HCT116 (cell line): ENCODE measurements at regions not wholly inside any gene's neighbourhood (a gene's known extent, or its start where the extent isn't known, plus 50 kb on each side); places are given as distances from the start of the nearest gene placed in this dataset.

Experiments
- ATAC-seq: fragments of 200-7000 bp; cut with Tn5 transposase; 2 replicates; pipeline ENCODE4 v1.9.1; 2020; ENCODE audit warnings: mild to moderate bottlenecking, moderate library complexity
- BruUV-seq: library from RNA; stranded (reverse); fragments of 400-500 nt; replicated peaks from 2 replicates; lab custom pipeline; 2021; lab: Mats Ljungman, UMichigan
- CTCF ChIA-PET: fragments of 300-600 bp; sonication (Branson Sonifier 250); formaldehyde crosslinking; loops from one replicate; lab custom pipeline; 2021; ENCODE audit warnings: antibody characterized with exemption; lab: Charles Lee
- POLR2A ChIA-PET: fragments of 300-600, 350-600 bp; sonication (Branson Sonifier 250); formaldehyde crosslinking; loops from one replicate; lab custom pipeline; 2021; ENCODE audit warnings: antibody characterized with exemption; lab: Charles Lee
- RAD21 ChIA-PET, 2 experiments: fragments of 300-600 bp; sonication (Branson Sonifier 250); formaldehyde crosslinking; loops; one replicate each; lab custom pipeline; 2023; ENCODE audit warnings: low total read pairs in 2 of 2; ENCODE audit not compliant: uncharacterized antibody in 2 of 2, unreplicated experiment in 2 of 2, low non-redundant PET in 1 of 2; lab: Charles Lee
- DNase-seq: peaks from one replicate; pipeline ENCODE4 v3.0.0-alpha.2; 2010; ENCODE audit warnings: low read depth, low spot score
- H2AFZ ChIP-seq: fragments of 200-600 bp; shearing (Covaris generic), sonication (generic); 2 replicates; pipeline ENCODE4 v1.6.1; 2017; ENCODE audit warnings: low read depth, mixed run types, mixed read lengths, antibody characterized with exemption, low read length; ENCODE audit not compliant: poor library complexity, severe bottlenecking
- H3K27ac ChIP-seq: 2 replicates; pipeline ENCODE4 v1.5.1; 2012; ENCODE audit warnings: low read depth, low read length
- H3K27me3 ChIP-seq: fragments of 200-600 bp; sonication (generic); 2 replicates; pipeline ENCODE4 v1.6.1; 2016; ENCODE audit warnings: mixed run types, low read length, mixed read lengths; ENCODE audit not compliant: insufficient read depth
- H3K36me3 ChIP-seq, 2 experiments: fragments of 200-500 bp in 1 of 2; fragments of 200-600 bp in 1 of 2; sonication (Bioruptor generic) in 1 of 2; sonication (generic) in 1 of 2; 2 replicates each; pipeline versions ENCODE4 v1.5.1 to v1.6.1; 2014 to 2016; ENCODE audit warnings: low read length in 2 of 2, inconsistent platforms in 1 of 2, mixed read lengths in 1 of 2, mixed run types in 1 of 2; ENCODE audit not compliant: insufficient read depth in 2 of 2, control insufficient read depth in 1 of 2
- H3K4me1 ChIP-seq, 2 experiments: fragments of 200-600 bp in 1 of 2; sonication (generic) in 1 of 2; 2 replicates each; pipeline versions ENCODE4 v1.5.1 to v1.6.1; 2012 to 2017; ENCODE audit warnings: low read length in 2 of 2, inconsistent platforms in 1 of 2, mild to moderate bottlenecking in 1 of 2, mixed read lengths in 1 of 2, mixed run types in 1 of 2, moderate library complexity in 1 of 2; ENCODE audit not compliant: insufficient read depth in 2 of 2, control insufficient read depth in 1 of 2
- H3K4me2 ChIP-seq: fragments of 200-600 bp; sonication (generic); 2 replicates; pipeline ENCODE4 v1.6.1; 2017; ENCODE audit warnings: mixed run types, low read length, mixed read lengths
- H3K4me3 ChIP-seq, 2 experiments: fragments of 200-600 bp in 1 of 2; sonication (generic) in 1 of 2; replicated peaks in 1 of 2; 2 replicates each; pipeline ENCODE4 v1.5.1; 2011 to 2016; ENCODE audit warnings: low read length in 2 of 2, control low read depth in 1 of 2, low read depth in 1 of 2, mild to moderate bottlenecking in 1 of 2, mixed read lengths in 1 of 2, mixed run types in 1 of 2
- H3K79me2 ChIP-seq: fragments of 200-600 bp; sonication (generic); 2 replicates; pipeline ENCODE4 v1.6.1; 2017; ENCODE audit warnings: mild to moderate bottlenecking, mixed run types, low read length, moderate library complexity, mixed read lengths; ENCODE audit not compliant: insufficient read depth
- H3K9ac ChIP-seq: fragments of 200-600 bp; sonication (generic); 2 replicates; pipeline ENCODE4 v1.6.1; 2016; ENCODE audit warnings: low read length, mixed read lengths
- H3K9me2 ChIP-seq: fragments of 200-600 bp; sonication (generic), shearing (Covaris generic); 2 replicates; pipeline ENCODE4 v1.6.1; 2017; ENCODE audit warnings: mixed run types, mild to moderate bottlenecking, moderate library complexity; ENCODE audit not compliant: insufficient read depth
- H3K9me3 ChIP-seq, 2 experiments: fragments of 200-500 bp in 1 of 2; fragments of 200-600 bp in 1 of 2; sonication (Bioruptor generic) in 1 of 2; sonication (generic) in 1 of 2; 2 replicates each; pipeline ENCODE4 v1.6.1; 2014 to 2017; ENCODE audit warnings: low read length in 2 of 2, mixed read lengths in 2 of 2, inconsistent platforms in 1 of 2, low read depth in 1 of 2, mild to moderate bottlenecking in 1 of 2, mixed run types in 1 of 2, moderate library complexity in 1 of 2; ENCODE audit not compliant: control insufficient read depth in 1 of 2, insufficient read depth in 1 of 2
- H4K20me1 ChIP-seq: fragments of 200-600 bp; sonication (generic), shearing (Covaris generic); 2 replicates; pipeline ENCODE4 v1.6.1; 2017; ENCODE audit warnings: mixed run types, mild to moderate bottlenecking, moderate library complexity; ENCODE audit not compliant: insufficient read depth
- ELF1 ChIP-seq: IDR thresholded peaks from 2 replicates; pipeline ENCODE4 v1.6.1; 2012; ENCODE audit warnings: low read depth, borderline replicate concordance
- EZH2 ChIP-seq: fragments of 200-600 bp; sonication (generic); IDR thresholded peaks from 2 replicates; pipeline ENCODE4 v1.6.1; 2017; ENCODE audit warnings: antibody characterized with exemption, mixed run types
- FOSL1 ChIP-seq: IDR thresholded peaks from 2 replicates; pipeline ENCODE4 v1.6.1; 2012; ENCODE audit warnings: low read depth
- JUND ChIP-seq: IDR thresholded peaks from 2 replicates; pipeline ENCODE4 v1.6.1; 2012
- RAD21 ChIP-seq: IDR thresholded peaks from 2 replicates; pipeline ENCODE4 v1.6.1; 2012; ENCODE audit warnings: low read depth, mild to moderate bottlenecking
- SIN3A ChIP-seq: IDR thresholded peaks from 2 replicates; pipeline ENCODE4 v1.6.1; 2012; ENCODE audit warnings: low read depth
- SP1 ChIP-seq: IDR thresholded peaks from 2 replicates; pipeline ENCODE4 v1.6.1; 2012; ENCODE audit warnings: low read depth
- SRF ChIP-seq: IDR thresholded peaks from 2 replicates; pipeline ENCODE4 v1.6.1; 2012; ENCODE audit warnings: low read depth
- TCF7L2 ChIP-seq: IDR thresholded peaks from 2 replicates; pipeline ENCODE4 v1.7.0; 2011; ENCODE audit warnings: borderline replicate concordance, inconsistent platforms; ENCODE audit not compliant: insufficient read depth, insufficient read length; ENCODE audit errors: extremely low read depth
- ZFX ChIP-seq: fragments of 450-650 bp; IDR thresholded peaks from 2 replicates; pipeline ENCODE4 v1.6.1; 2017
- intact Hi-C: fragments of 100-400 bp; cut with micrococcal nuclease; formaldehyde crosslinking; loops from 2 replicates; pipeline ENCODE4 v1.10.0; 2022
- TF ChIP-seq, protein P1 (sequence below): IDR thresholded peaks from 2 replicates; pipeline ENCODE4 v1.6.1; 2012
- TF ChIP-seq, protein P2 (sequence below), 3 experiments: fragments of 200-600 bp in 1 of 3; sonication (generic) in 1 of 3; IDR thresholded peaks in 2 of 3; conservative IDR thresholded peaks in 1 of 3; 2 replicates each; pipeline ENCODE4 v1.5.1; 2012 to 2017; ENCODE audit warnings: low read depth in 2 of 3, low read length in 2 of 3, antibody characterized with exemption in 1 of 3, borderline replicate concordance in 1 of 3, control low read depth in 1 of 3, mild to moderate bottlenecking in 1 of 3, mixed read lengths in 1 of 3, mixed run types in 1 of 3, moderate library complexity in 1 of 3; ENCODE audit not compliant: insufficient read depth in 1 of 3
- TF ChIP-seq, protein P3 (sequence below): IDR thresholded peaks from 2 replicates; pipeline ENCODE4 v1.6.1; 2011; ENCODE audit warnings: mild to moderate bottlenecking, low read length, moderate library complexity; ENCODE audit not compliant: insufficient replicate concordance; ENCODE audit errors: extremely low read depth

DNA sequence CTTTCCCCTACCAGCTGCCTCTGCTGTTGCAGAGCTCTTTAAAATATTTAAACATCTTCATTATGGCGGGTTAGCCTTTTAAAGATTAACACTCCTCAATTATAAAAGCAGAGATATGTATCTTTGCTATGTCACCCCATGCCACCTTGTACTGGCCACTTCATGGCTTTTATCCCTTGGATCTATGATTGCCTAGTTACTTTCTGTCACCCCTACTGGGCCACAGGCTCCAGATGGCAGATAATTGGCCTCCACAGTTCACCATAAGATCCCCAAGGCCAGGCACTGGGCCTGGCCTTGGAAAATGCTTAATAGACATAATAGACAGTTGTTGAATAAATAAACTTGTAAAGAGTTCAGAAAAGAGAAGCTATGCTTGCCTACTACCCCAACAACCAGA, 142.0 kb upstream of the SHB start (continued):
- TF ChIP-seq, protein P1, sequence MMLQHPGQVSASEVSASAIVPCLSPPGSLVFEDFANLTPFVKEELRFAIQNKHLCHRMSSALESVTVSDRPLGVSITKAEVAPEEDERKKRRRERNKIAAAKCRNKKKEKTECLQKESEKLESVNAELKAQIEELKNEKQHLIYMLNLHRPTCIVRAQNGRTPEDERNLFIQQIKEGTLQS: no peak
- TF ChIP-seq RAD21 (no peak), ZFX (no peak)
- TF ChIP-seq, all 23 proteins: peak for 0

DNA sequence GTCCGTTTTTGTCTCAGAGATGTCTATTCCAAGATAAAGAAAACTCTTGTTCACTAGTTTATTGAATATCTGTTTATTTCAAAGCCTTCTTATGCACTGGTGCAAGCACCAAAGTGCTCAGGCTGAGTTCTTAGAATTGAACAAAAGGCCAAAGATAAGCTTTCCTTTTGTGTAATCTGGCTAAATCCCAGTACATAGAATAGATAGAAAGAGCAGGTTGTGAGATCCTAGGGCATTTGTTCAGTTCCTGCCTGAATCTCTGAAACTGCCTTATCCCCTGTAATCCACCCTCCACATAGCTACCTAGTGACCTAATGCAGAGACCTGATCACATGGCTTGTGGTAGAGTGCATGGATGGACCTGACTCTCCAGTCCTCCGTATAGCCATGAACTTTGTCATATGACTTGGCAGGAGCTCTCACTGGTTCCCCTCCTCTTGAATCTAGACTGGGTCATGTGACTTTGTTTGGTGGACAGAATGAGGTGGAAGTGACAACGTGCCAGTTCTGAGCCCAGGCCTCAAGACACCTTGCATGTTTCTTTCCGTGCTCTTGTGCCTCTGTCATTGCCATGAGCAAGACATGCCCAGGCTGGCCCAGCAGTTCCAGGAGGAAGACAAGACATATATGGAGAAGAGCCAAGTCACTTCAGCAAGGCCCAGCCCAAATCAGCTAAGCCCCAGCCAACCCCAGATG, 139.3 kb upstream of the SHB start:
- no peaks in the 10 kb centered on the region for H3K9me3 ChIP-seq
- BruUV-seq: no TSS peak
- no peak overlapping the region for H2AFZ ChIP-seq
- H3K4me2 ChIP-seq: no peak overlapping the region
- H3K4me3 ChIP-seq: no peak overlapping the region
- H4K20me1 ChIP-seq: no peaks in the 10 kb centered on the region
- H3K27ac ChIP-seq: no peak overlapping the region
- POLR2A ChIA-PET: no interaction called here
- TF ChIP-seq SRF (no peak), JUND (no peak), TCF7L2 (no peak), SP1 (no peak), FOSL1 (no peak), EZH2 (no peak), SIN3A (no peak), ELF1 (no peak), RAD21 (no peak)
- TF ChIP-seq, protein P2, sequence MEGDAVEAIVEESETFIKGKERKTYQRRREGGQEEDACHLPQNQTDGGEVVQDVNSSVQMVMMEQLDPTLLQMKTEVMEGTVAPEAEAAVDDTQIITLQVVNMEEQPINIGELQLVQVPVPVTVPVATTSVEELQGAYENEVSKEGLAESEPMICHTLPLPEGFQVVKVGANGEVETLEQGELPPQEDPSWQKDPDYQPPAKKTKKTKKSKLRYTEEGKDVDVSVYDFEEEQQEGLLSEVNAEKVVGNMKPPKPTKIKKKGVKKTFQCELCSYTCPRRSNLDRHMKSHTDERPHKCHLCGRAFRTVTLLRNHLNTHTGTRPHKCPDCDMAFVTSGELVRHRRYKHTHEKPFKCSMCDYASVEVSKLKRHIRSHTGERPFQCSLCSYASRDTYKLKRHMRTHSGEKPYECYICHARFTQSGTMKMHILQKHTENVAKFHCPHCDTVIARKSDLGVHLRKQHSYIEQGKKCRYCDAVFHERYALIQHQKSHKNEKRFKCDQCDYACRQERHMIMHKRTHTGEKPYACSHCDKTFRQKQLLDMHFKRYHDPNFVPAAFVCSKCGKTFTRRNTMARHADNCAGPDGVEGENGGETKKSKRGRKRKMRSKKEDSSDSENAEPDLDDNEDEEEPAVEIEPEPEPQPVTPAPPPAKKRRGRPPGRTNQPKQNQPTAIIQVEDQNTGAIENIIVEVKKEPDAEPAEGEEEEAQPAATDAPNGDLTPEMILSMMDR (IDR thresholded peaks at IDR 0.05 in 2 of 3, conservative IDR thresholded peaks at IDR 0.05 in 1 of 3; ENCODE audit: borderline replicate concordance in 1 of 3, insufficient read depth in 1 of 3, low read depth in 2 of 3, low read length in 2 of 3): no peak
- TF ChIP-seq, protein P3, sequence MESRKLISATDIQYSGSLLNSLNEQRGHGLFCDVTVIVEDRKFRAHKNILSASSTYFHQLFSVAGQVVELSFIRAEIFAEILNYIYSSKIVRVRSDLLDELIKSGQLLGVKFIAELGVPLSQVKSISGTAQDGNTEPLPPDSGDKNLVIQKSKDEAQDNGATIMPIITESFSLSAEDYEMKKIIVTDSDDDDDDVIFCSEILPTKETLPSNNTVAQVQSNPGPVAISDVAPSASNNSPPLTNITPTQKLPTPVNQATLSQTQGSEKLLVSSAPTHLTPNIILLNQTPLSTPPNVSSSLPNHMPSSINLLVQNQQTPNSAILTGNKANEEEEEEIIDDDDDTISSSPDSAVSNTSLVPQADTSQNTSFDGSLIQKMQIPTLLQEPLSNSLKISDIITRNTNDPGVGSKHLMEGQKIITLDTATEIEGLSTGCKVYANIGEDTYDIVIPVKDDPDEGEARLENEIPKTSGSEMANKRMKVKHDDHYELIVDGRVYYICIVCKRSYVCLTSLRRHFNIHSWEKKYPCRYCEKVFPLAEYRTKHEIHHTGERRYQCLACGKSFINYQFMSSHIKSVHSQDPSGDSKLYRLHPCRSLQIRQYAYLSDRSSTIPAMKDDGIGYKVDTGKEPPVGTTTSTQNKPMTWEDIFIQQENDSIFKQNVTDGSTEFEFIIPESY: no peak
- no peaks in the 10 kb centered on the region for H3K36me3 ChIP-seq
- RAD21 ChIA-PET: no interaction called here
- H3K9me2 ChIP-seq: no peaks in the 10 kb centered on the region
- no peaks in the 10 kb centered on the region for H3K27me3 ChIP-seq
- no peaks in the 10 kb centered on the region for H3K79me2 ChIP-seq
- no peak for ATAC-seq
- no peak for DNase-seq
- CTCF ChIA-PET: no interaction called here
- no peak overlapping the region for H3K9ac ChIP-seq
- peaks cover 0 to 23% of the 10 kb centered on the region in 2 experiments; a peak in 2 of 4 replicates for H3K4me1 ChIP-seq
- intact Hi-C loops: no loop called here
